Adipocyte (in vitro differentiated cells): ENCODE measurements at regions not wholly inside any gene's neighbourhood (a gene's known extent, or its start where the extent isn't known, plus 50 kb on each side); places are given as distances from the start of the nearest gene placed in this dataset.

Source experiments
- DNase-seq: peaks from one replicate; pipeline ENCODE4 v3.0.0-alpha.2; 2015; ENCODE audit warnings: low read depth
- H3K27me3 ChIP-seq: replicated peaks from 2 replicates; pipeline ENCODE4 v1.7.0; 2013; ENCODE audit warnings: mild to moderate bottlenecking, low read length, moderate library complexity; ENCODE audit not compliant: control insufficient read depth, insufficient read depth
- H3K36me3 ChIP-seq: 2 replicates; pipeline ENCODE4 v1.7.0; 2013; ENCODE audit warnings: low read length, mild to moderate bottlenecking, moderate library complexity; ENCODE audit not compliant: control insufficient read depth, insufficient read depth, severe bottlenecking
- H3K4me1 ChIP-seq: 2 replicates; pipeline ENCODE4 v1.7.0; 2013; ENCODE audit warnings: mild to moderate bottlenecking, low read length, moderate library complexity; ENCODE audit not compliant: control insufficient read depth, insufficient read depth
- H3K4me3 ChIP-seq: 2 replicates; pipeline ENCODE4 v1.7.0; 2013; ENCODE audit warnings: mild to moderate bottlenecking, low read length, moderate library complexity
- H3K9ac ChIP-seq: 2 replicates; pipeline ENCODE4 v1.7.0; 2013; ENCODE audit warnings: mild to moderate bottlenecking, low read length, moderate library complexity
- H3K9me3 ChIP-seq: 2 replicates; pipeline ENCODE4 v1.7.0; 2013; ENCODE audit warnings: mild to moderate bottlenecking, low read length, moderate library complexity; ENCODE audit not compliant: control insufficient read depth

GRCh38 chr20:43798291-43799149 lies 71.7 kb upstream of the GTSF1L start:
- H3K9ac ChIP-seq: no peak overlapping the region
- no peak for DNase-seq
- H3K4me3 ChIP-seq: no peak overlapping the region
- H3K4me1 ChIP-seq: no peaks in the 10 kb centered on the region
- peaks cover 33% of the 10 kb centered on the region for H3K27me3 ChIP-seq
- no peaks in the 10 kb centered on the region for H3K36me3 ChIP-seq
- peaks cover 14% of the 10 kb centered on the region for H3K9me3 ChIP-seq

- no peak overlapping the region for H3K4me3 ChIP-seq
- no peak for DNase-seq
- no peaks in the 10 kb centered on the region for H3K36me3 ChIP-seq
- no peak overlapping the region for H3K9ac ChIP-seq
- peaks cover 20% of the 10 kb centered on the region for H3K9me3 ChIP-seq
- H3K27me3 ChIP-seq: peaks cover 19% of the 10 kb centered on the region
- no peaks in the 10 kb centered on the region for H3K4me1 ChIP-seq
Measured at GRCh38 chr20:43794326-43794725, 67.5 kb upstream of the GTSF1L start.

DNA sequence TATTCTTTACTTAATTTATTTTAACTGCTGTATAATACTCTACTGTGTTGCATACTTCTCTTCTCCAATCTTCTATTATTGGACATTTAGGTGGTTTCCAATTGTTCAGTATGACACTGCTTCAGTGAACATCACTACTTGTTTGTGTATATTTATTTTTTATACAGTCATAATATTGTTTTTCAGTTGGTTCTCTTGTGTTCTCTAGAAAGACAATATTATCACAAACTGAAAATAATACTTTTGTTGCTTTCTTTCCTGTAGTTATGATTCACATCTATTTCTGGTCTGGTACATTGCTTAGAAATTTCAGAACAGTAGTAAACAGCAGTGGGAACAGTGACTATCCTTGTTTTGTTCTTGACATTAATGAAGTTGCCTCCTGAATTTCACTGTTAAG lies 62.8 kb upstream of the GTSF1L start:
- Histone ChIP-seq H3K27me3 (no peaks in the 10 kb centered on the region), H3K9me3 (peaks cover 14% of the 10 kb centered on the region), H3K4me1 (no peaks in the 10 kb centered on the region), H3K4me3 (no peak overlapping the region), H3K36me3 (no peaks in the 10 kb centered on the region), H3K9ac (no peak overlapping the region)
- no peak for DNase-seq

DNA sequence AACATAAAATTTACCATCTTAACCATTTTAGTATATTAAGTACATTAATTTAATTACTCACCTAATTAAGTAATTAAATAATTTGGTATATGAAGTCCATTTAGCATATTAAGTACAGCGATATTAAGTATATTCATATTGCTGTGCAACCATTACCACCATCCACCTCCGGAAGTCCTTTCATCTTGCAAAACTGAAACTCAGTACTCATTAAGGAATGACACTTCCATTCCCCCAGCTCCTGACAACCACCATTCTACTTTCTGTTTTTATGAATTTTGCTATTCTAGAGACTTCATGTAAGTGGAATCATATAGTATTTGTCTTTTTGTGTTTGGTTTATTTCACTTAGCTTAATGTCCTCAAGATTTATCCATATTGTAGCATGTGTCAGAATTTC lies 61.1 kb upstream of the GTSF1L start:
- Histone ChIP-seq H3K4me1 (no peaks in the 10 kb centered on the region), H3K9ac (no peak overlapping the region), H3K9me3 (peaks cover 14% of the 10 kb centered on the region), H3K27me3 (no peaks in the 10 kb centered on the region), H3K36me3 (no peaks in the 10 kb centered on the region), H3K4me3 (no peak overlapping the region)
- DNase-seq: no peak

DNA sequence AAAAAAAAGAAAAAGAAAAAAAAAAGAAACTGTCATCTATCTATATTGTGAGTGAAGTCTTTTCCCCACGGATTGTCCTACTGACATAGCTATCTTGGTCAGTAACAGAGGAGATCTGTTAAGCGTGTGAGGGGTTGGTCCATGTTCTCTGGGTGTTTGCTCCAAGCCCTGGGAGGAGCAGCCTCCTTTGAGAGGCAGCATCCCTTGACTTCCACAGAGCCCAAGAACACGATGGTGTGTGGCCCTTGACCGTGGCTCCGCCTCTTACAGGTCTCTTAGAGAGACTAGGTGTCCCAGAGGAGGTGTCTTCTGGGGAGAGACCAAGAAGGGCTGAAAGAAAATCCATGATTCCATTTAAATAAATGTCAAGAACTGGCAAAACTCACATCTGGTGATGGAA lies 60.1 kb upstream of the GTSF1L start:
- no peaks in the 10 kb centered on the region for H3K27me3 ChIP-seq
- H3K4me3 ChIP-seq: no peak overlapping the region
- H3K4me1 ChIP-seq: no peaks in the 10 kb centered on the region
- no peak for DNase-seq
- H3K36me3 ChIP-seq: no peaks in the 10 kb centered on the region
- peaks cover 5% of the 10 kb centered on the region for H3K9me3 ChIP-seq
- no peak overlapping the region for H3K9ac ChIP-seq

- H3K4me3 ChIP-seq: no peak overlapping the region
- H3K9me3 ChIP-seq: peaks cover 34% of the 10 kb centered on the region
- no peaks in the 10 kb centered on the region for H3K36me3 ChIP-seq
- no peaks in the 10 kb centered on the region for H3K27me3 ChIP-seq
- H3K4me1 ChIP-seq: no peaks in the 10 kb centered on the region
- no peak overlapping the region for H3K9ac ChIP-seq
- DNase-seq: no peak
Measured at GRCh38 chr20:43781215-43781614, 54.4 kb upstream of the GTSF1L start.

GRCh38 chr20:43778375-43778774 lies 51.6 kb upstream of the GTSF1L start:
- peaks cover 34% of the 10 kb centered on the region for H3K9me3 ChIP-seq
- H3K4me1 ChIP-seq: no peaks in the 10 kb centered on the region
- H3K9ac ChIP-seq: no peak overlapping the region
- peaks cover 2% of the 10 kb centered on the region for H3K27me3 ChIP-seq
- H3K36me3 ChIP-seq: no peaks in the 10 kb centered on the region
- no peak for DNase-seq
- no peak overlapping the region for H3K4me3 ChIP-seq

- no peaks in the 10 kb centered on the region for H3K4me1 ChIP-seq
- DNase-seq: no peak
- H3K9ac ChIP-seq: no peak overlapping the region
- H3K9me3 ChIP-seq: peaks cover 34% of the 10 kb centered on the region
- H3K27me3 ChIP-seq: peaks cover 15% of the 10 kb centered on the region
- no peak overlapping the region for H3K4me3 ChIP-seq
- no peaks in the 10 kb centered on the region for H3K36me3 ChIP-seq
Measured at GRCh38 chr20:43776691-43777090, 49.9 kb upstream of the GTSF1L start.
